H1 (cell line): ENCODE measurements at regions not wholly inside any gene's neighbourhood (a gene's known extent, or its start where the extent isn't known, plus 50 kb on each side); places are given as distances from the start of the nearest gene placed in this dataset.

ENCODE experiments used
- CTCF ChIA-PET: fragments of 300-600 bp; sonication (Branson Sonifier 250); formaldehyde crosslinking; loops from one replicate; lab custom pipeline; 2021; ENCODE audit not compliant: partially characterized antibody; lab: Charles Lee
- POLR2A ChIA-PET: fragments of 300-600 bp; sonication (Branson Sonifier 250); formaldehyde crosslinking; loops from one replicate; lab custom pipeline; 2021; ENCODE audit warnings: inconsistent platforms; ENCODE audit not compliant: partially characterized antibody; lab: Charles Lee
- DNase-seq, 2 experiments: peaks; one replicate each; pipeline versions ENCODE4 v3.0.0 to v3.0.0-alpha.2; 2010 to 2022; ENCODE audit warnings: low spot score in 2 of 2, low read depth in 1 of 2, mixed read lengths in 1 of 2
- FAIRE-seq: peaks from 2 replicates; lab custom pipeline; 2011; peaks lifted over from hg19 to GRCh38; lab: Jason Lieb, UNC
- H2AFZ ChIP-seq: 2 replicates; pipeline ENCODE4 v1.8.1; 2012; ENCODE audit warnings: low read length, inconsistent platforms
- H2AK5ac ChIP-seq: 2 replicates; pipeline ENCODE4 v1.6.1; 2013; ENCODE audit warnings: low read depth, low read length
- H2BK120ac ChIP-seq: replicated peaks from 2 replicates; pipeline ENCODE3; 2013; ENCODE audit warnings: low read depth, low read length, inconsistent platforms
- H2BK12ac ChIP-seq: 2 replicates; pipeline ENCODE4 v1.6.1; 2013; ENCODE audit warnings: low read depth, low read length
- H2BK15ac ChIP-seq: 2 replicates; pipeline ENCODE4 v1.6.1; 2013; ENCODE audit warnings: low read length
- H2BK20ac ChIP-seq: 2 replicates; pipeline ENCODE4 v1.6.1; 2013; ENCODE audit warnings: low read length
- H2BK5ac ChIP-seq: 2 replicates; pipeline ENCODE4 v1.6.1; 2013; ENCODE audit warnings: low read depth, low read length
- H3K14ac ChIP-seq: 2 replicates; pipeline ENCODE4 v1.6.1; 2013; ENCODE audit warnings: inconsistent platforms; ENCODE audit not compliant: insufficient read length
- H3K18ac ChIP-seq: 2 replicates; pipeline ENCODE4 v1.6.1; 2013; ENCODE audit warnings: low read length; ENCODE audit errors: extremely low read depth
- H3K23ac ChIP-seq: 2 replicates; pipeline ENCODE4 v1.6.1; 2013; ENCODE audit warnings: inconsistent platforms; ENCODE audit not compliant: insufficient read length
- H3K23me2 ChIP-seq: 2 replicates; pipeline ENCODE4 v1.6.1; 2013; ENCODE audit warnings: low read depth, low read length
- H3K27ac ChIP-seq: 2 replicates; pipeline ENCODE4 v1.6.1; 2011; ENCODE audit warnings: low read depth, low read length, inconsistent platforms
- H3K27me3 ChIP-seq, 4 experiments: replicated peaks in 1 of 4; 1 replicate in 1 of 4; 2 replicates in 3 of 4; pipeline versions ENCODE4 v1.6.1 to v1.8.1; 2011 to 2013; ENCODE audit warnings: low read length in 3 of 4, mild to moderate bottlenecking in 3 of 4, inconsistent platforms in 2 of 4, mixed read lengths in 2 of 4, moderate library complexity in 1 of 4; ENCODE audit not compliant: control insufficient read depth in 3 of 4, insufficient read depth in 3 of 4; ENCODE audit errors: extremely low read depth in 1 of 4
- H3K36me3 ChIP-seq, 4 experiments: 2 replicates each; pipeline versions ENCODE4 v1.6.1 to v1.8.1; 2011 to 2013; ENCODE audit warnings: mild to moderate bottlenecking in 4 of 4, low read length in 3 of 4, moderate library complexity in 2 of 4, control low read depth in 1 of 4, inconsistent platforms in 1 of 4; ENCODE audit not compliant: insufficient read depth in 4 of 4, control insufficient read depth in 2 of 4
- H3K4ac ChIP-seq: replicated peaks from 2 replicates; pipeline ENCODE3; 2013; ENCODE audit warnings: low read length, low read depth, mixed read lengths, inconsistent platforms; ENCODE audit not compliant: insufficient read length
- H3K4me1 ChIP-seq, 4 experiments: replicated peaks in 1 of 4; 1 replicate in 1 of 4; 2 replicates in 3 of 4; pipeline versions ENCODE4 v1.6.1 to v1.8.1; 2011 to 2013; ENCODE audit warnings: low read length in 3 of 4, inconsistent platforms in 2 of 4, mixed read lengths in 1 of 4; ENCODE audit not compliant: insufficient read depth in 4 of 4, control insufficient read depth in 3 of 4
- H3K4me2 ChIP-seq, 2 experiments: 2 replicates each; pipeline versions ENCODE4 v1.6.1 to v1.8.1; 2011 to 2013; ENCODE audit warnings: low read depth in 2 of 2, low read length in 2 of 2, control low read depth in 1 of 2, inconsistent platforms in 1 of 2, mild to moderate bottlenecking in 1 of 2; ENCODE audit not compliant: insufficient read depth in 1 of 2
- H3K4me3 ChIP-seq, 4 experiments: fragments of 200-600, 300-600 bp in 1 of 4; sonication (generic), shearing (Covaris generic), sonication (Bioruptor Twin) in 1 of 4; 2 replicates each; pipeline versions ENCODE4 v1.5.1 to v1.8.1; 2011 to 2016; ENCODE audit warnings: low read length in 4 of 4, low read depth in 3 of 4, control low read depth in 2 of 4, inconsistent platforms in 2 of 4, mild to moderate bottlenecking in 2 of 4, mixed read lengths in 1 of 4, moderate library complexity in 1 of 4; ENCODE audit not compliant: insufficient read depth in 2 of 4; ENCODE audit errors: extremely low read depth in 1 of 4
- H3K56ac ChIP-seq: replicated peaks from 2 replicates; pipeline ENCODE3; 2013; ENCODE audit warnings: low read depth, mild to moderate bottlenecking, mixed read lengths, low read length, inconsistent platforms; ENCODE audit not compliant: insufficient read length
- H3K79me1 ChIP-seq: 2 replicates; pipeline ENCODE4 v1.6.1; 2013; ENCODE audit warnings: low read depth, low read length, control low read depth
- H3K79me2 ChIP-seq, 2 experiments: 2 replicates each; pipeline versions ENCODE4 v1.6.1 to v1.8.1; 2012 to 2013; ENCODE audit warnings: low read length in 2 of 2, mild to moderate bottlenecking in 2 of 2, inconsistent platforms in 1 of 2; ENCODE audit not compliant: insufficient read depth in 2 of 2, control insufficient read depth in 1 of 2
- H3K9ac ChIP-seq, 4 experiments: replicated peaks in 1 of 4; 1 replicate in 1 of 4; 2 replicates in 3 of 4; pipeline versions ENCODE4 v1.6.1 to v1.8.1; 2011 to 2013; ENCODE audit warnings: low read depth in 3 of 4, low read length in 3 of 4, control low read depth in 2 of 4, mild to moderate bottlenecking in 2 of 4, moderate library complexity in 2 of 4, inconsistent platforms in 1 of 4; ENCODE audit errors: extremely low read depth in 1 of 4
- H3K9me3 ChIP-seq, 2 experiments: 2 replicates each; pipeline versions ENCODE4 v1.6.1 to v1.8.1; 2012 to 2013; ENCODE audit warnings: mild to moderate bottlenecking in 2 of 2, moderate library complexity in 2 of 2, control low read depth in 1 of 2, inconsistent platforms in 1 of 2, low read depth in 1 of 2, low read length in 1 of 2, mixed read lengths in 1 of 2; ENCODE audit not compliant: insufficient read depth in 2 of 2
- H4K20me1 ChIP-seq, 2 experiments: replicated peaks in 1 of 2; 2 replicates each; pipeline versions ENCODE3 to v1.8.1; 2011 to 2013; ENCODE audit warnings: inconsistent platforms in 2 of 2, low read length in 2 of 2, mild to moderate bottlenecking in 1 of 2; ENCODE audit not compliant: insufficient read depth in 2 of 2, control insufficient read depth in 1 of 2
- H4K5ac ChIP-seq: 2 replicates; pipeline ENCODE4 v1.6.1; 2013; ENCODE audit warnings: low read length, low read depth, mixed read lengths, inconsistent platforms; ENCODE audit not compliant: insufficient read length
- H4K8ac ChIP-seq: 2 replicates; pipeline ENCODE4 v1.8.0; 2013; ENCODE audit warnings: mild to moderate bottlenecking, moderate library complexity, low read length, inconsistent platforms; ENCODE audit not compliant: insufficient read depth; ENCODE audit errors: extremely low read depth
- H4K91ac ChIP-seq: replicated peaks from 2 replicates; pipeline ENCODE3; 2013; ENCODE audit warnings: low read length, mixed read lengths, inconsistent platforms; ENCODE audit not compliant: insufficient read length
- E2F6 ChIP-seq: IDR thresholded peaks from 2 replicates; pipeline ENCODE4 v1.6.1; 2012; ENCODE audit warnings: inconsistent platforms
- SP1 ChIP-seq: IDR thresholded peaks from 2 replicates; pipeline ENCODE4 v1.6.1; 2011; ENCODE audit warnings: low read depth, low read length
- SP4 ChIP-seq: IDR thresholded peaks from 2 replicates; pipeline ENCODE4 v1.6.1; 2012; ENCODE audit warnings: low read length, inconsistent platforms
- SUZ12 ChIP-seq: fragments of 200-600 bp; sonication (generic); IDR thresholded peaks from 2 replicates; pipeline ENCODE4 v1.6.1; 2012; ENCODE audit warnings: mild to moderate bottlenecking, inconsistent platforms, low read length, moderate library complexity, mixed read lengths
- WGBS, 2 experiments: shearing (Covaris generic) in 1 of 2; methylation state at CpG; one replicate each; pipeline versions ENCODE4 v1.1.6 to v1.1.7; 2013 to 2015; ENCODE audit warnings: low lambda C conversion rate in 2 of 2, mixed read lengths in 2 of 2, inconsistent platforms in 1 of 2, low coverage in 1 of 2, missing lambda C conversion rate in 1 of 2; ENCODE audit not compliant: insufficient replicate concordance in 2 of 2, insufficient coverage in 1 of 2, insufficient read length in 1 of 2; ENCODE audit errors: extremely low coverage in 1 of 2, missing lambda C conversion rate in 1 of 2; 5-methylcytosine and 5-hydroxymethylcytosine counted together

- Histone ChIP-seq H2BK12ac (no peak overlapping the region), H2BK20ac (no peak overlapping the region), H3K23ac (no peak overlapping the region), H3K4me1 (no peaks in the 10 kb centered on the region), H2AFZ (no peak overlapping the region), H4K91ac (no peak overlapping the region), H3K56ac (no peak overlapping the region), H2BK15ac (no peak overlapping the region), H4K8ac (no peak overlapping the region), H3K4me2 (no peak overlapping the region), H3K36me3 (no peaks in the 10 kb centered on the region), H3K14ac (no peak overlapping the region), H3K4ac (no peak overlapping the region), H3K4me3 (no peak overlapping the region), H2BK5ac (no peak overlapping the region), H3K23me2 (no peaks in the 10 kb centered on the region), H3K18ac (no peak overlapping the region), H4K20me1 (no peaks in the 10 kb centered on the region), H3K27ac (no peak overlapping the region), H3K9me3 (peaks cover 3 to 8% of the 10 kb centered on the region in 2 experiments; a peak in 1 of 4 replicates), H4K5ac (no peak overlapping the region), H3K27me3 (no peaks in the 10 kb centered on the region), H3K79me1 (no peaks in the 10 kb centered on the region), H2AK5ac (no peak overlapping the region), H3K79me2 (no peaks in the 10 kb centered on the region), H3K9ac (no peak overlapping the region), H2BK120ac (no peak overlapping the region)
- WGBS, 2 experiments = 95% methylated on average over 1 of the region's 1 CpG; no CpG with 5 or more reads in 1 of the 2 experiments
- no peak for FAIRE-seq
- no peak for DNase-seq
- CTCF ChIA-PET = interaction anchor here (1.5 kb wide), 1 partner anchor 9 kb away, joined by 3 read pairs; no protein-coding TSS in a partner anchor
- POLR2A ChIA-PET = no interaction called here
- TF ChIP-seq SP4 (no peak), E2F6 (no peak), SUZ12 (no peak), SP1 (no peak)
Measured at GRCh38 chr12:19706936-19707335, 267.6 kb downstream of the AEBP2 start.
